GM21447 (cell line): ENCODE measurements at regions not wholly inside any gene's neighbourhood (a gene's known extent, or its start where the extent isn't known, plus 50 kb on each side); places are given as distances from the start of the nearest gene placed in this dataset.

Experiments used
- ATAC-seq: cut with Tn5 transposase; IDR thresholded peaks from one replicate; pipeline ENCODE4 v1.9.1; 2021; ENCODE audit not compliant: unreplicated experiment

DNA sequence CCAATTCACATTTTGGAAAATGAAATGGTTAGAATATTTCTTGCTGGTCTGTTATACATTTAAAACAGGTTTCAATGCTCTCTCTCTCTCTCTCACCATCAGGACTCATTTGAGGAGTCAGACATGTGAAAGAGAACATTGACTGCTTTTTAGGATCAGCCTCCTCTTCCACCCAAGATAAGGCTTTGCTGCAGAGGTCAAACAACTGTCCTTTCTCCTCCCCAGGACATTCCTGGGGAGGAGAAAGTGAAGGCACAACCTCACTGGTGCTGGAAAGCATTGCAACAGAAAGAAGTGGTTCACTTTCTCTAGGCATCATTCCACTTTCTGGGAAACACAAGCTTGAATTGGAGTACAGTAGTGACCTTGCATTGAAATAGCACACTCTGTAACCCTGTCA lies 409.1 kb upstream of the NR2F2 start:
- ATAC-seq, result no peak

DNA sequence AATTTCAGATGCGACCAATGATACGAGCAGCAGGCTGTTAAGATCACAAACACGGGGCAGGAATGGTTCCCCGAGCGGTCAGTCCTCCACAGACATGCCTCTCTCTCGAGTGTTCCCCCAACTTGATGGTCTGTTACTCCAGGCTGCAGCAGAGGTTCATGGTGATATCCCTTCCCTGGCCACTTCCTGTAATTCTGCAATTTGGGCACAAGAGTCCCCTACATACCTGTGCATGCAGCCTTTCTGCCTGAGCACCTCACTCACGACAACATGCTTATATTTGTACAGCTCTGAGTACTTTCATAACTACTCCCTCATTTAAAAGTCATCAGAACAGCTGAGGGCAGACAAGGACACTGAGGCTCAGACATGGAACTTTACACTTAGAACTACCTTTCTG lies 408.1 kb upstream of the NR2F2 start:
- ATAC-seq, result no peak

DNA sequence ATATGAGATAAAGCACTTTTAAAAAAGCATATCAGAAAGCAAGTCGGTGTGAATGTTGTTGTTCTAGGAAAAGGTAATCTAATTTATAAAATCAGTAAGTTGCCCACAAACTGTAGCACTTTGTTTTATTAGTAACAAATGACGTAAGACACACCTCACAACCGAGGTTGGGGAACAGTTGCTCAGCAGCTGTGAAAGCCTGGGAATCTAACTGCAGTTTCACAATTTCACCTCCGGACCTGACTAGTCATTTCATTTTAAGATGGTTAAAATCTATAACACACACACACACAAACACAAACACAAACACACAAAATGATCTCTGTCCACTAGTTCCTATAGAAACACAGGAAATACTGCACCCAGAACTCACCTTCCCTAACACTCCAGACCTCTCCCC lies 406.7 kb upstream of the NR2F2 start:
- ATAC-seq, result no peak

DNA sequence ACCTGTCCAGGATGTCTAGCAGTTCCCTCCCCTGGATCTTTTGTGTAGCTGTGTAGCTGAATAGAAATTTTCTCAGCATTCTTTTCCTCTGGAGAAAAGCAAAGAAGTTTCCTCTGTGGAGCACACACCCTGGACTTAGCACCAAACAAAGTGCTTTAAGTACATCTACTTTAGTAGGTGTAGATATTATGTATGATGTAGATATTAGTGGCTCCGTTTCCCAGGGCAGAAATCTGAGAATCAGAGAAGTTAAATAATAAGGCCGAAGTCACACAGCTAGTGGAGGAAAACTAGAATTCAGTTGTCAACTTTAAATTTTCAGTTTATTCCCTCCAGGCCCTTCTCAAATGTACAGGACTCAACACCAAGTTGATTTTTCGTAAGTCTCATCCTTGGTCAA lies 401.7 kb upstream of the NR2F2 start:
- ATAC-seq, result no peak

DNA sequence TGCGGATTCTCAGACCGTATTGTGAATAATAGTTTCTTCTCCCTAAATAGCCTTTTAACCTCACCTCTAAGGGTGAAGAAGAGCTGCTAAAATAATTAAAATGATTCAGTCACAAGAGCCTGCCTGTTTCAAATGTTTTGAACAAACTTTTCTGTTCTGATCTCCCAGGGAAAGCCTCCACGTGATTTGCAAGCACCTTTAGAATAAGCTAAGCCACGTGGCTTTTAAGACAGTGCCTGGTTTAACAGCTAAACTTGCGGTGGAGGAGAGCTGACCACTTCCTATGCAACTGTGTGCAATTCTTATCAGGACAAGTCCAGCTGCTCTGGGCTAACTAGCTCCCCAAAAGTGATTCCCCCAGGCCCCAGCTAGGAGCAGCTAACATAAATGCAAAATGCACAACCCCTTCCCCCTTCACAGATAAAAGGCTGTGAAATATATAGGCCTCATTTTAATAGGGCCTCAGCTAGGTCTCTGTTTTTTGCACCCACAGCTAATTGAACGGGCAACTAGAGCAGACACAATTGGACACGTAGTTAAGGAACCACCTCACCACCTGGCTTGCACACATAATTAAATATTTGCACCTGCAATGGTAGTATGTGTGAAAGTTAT lies 401.2 kb upstream of the NR2F2 start:
- peak; percentile 97 for ATAC-seq

DNA sequence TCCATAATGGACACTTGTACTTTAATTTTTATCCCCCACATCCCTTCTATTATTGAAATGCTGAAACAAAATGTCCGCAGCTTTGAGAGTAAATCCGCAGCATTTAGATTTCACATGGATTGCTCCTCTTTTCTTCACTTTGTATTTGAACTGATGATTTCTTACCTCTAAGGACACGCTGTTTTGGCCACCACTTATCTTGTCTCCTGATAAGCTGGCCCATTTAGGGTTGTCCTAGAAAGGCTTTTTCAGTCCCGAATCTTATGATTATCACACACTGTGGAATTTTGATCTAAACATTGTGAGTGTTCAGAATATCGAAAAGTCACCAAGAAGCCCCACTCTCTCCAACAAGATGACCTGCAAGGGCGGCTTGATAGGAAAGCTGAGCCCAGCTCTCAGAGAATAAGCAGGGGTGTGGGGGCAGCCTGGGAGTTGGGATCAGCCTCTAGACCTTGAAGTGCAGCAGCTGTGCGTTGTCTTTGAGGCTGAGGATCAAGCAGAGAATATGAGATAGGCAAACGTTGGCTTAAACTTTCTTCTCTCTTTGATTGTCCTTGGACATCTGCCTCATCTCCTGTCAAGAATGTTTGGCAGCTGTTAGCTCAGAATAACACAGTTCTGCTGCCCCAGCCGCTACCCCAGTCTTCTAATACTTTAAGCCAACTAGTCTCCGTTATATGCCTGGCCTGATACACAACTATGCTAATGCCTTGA lies 399.7 kb upstream of the NR2F2 start:
- ATAC-seq, result no peak

DNA sequence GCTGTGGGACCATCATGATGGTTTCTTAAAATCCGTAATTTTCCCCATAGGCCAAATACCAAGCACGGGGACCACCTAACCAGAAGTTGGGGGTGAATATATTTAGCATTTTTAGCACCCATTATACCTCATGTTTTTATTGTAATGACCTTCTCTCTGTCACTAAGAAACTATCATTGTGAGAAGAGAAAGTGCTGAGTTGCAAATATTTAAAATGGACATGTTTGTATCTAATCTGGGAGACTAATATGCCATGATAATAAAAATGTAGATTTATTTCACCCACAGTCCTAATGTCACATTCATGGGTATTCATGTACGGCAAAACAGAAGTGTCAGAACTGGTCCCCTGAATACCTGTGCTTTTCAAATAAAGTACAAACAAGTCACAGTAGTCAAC lies 398.9 kb upstream of the NR2F2 start:
- no peak for ATAC-seq

DNA sequence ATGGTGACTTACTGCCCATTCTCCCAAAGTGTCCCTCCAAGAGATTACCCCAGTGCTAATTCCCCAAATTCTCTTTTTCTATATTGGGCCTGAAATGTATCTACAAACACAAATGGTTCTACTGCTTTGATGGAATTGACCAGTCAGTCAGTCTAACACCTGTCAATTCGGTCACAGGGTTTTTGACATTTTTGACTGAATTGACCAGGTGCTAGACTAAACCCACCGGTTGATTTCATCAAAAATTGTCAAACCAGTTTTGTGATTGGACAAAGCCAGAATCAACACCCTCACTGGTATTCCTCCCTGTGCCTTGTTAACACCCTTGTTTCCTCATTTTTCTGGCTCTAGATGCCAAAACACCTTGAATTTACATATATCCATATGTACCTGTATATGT lies 398.4 kb upstream of the NR2F2 start:
- no peak for ATAC-seq

DNA sequence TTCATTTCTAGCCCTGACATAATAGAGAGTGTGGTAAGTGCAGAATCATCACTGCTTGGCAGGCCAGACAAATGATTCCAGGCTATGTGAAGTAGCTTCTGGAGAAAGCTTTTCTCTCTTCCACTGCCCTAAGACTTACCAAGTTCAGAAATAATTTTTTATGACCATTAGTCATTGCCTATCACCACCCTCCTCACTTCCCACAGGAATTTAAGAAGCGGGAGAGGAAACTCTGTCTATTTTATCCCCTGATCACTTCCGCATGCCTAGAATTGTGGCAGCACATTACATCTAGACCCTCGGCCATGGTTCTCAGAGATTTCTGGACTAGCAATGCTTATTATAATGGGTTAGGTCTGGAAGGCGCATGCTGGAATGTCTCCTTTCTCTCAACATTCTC lies 397.8 kb upstream of the NR2F2 start:
- no peak for ATAC-seq

DNA sequence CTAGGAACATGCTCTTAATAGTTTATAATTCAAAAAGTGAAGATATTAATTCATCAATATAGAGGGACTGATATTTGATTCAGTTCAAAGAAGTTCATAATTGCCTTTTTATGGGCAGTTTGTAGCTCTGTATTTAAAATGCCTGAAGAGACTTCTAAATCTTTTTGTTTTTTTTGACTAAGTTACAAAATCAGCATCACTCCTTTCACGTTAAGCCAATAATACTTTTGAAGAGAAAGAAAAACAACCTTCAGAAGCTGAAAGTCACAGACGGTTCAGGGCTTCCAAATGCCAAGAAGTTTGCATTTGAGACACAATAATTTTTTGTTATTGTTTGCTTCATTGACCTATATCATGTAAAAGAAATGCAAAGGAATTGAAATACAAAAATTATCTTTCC lies 394.6 kb upstream of the NR2F2 start:
- no peak for ATAC-seq

DNA sequence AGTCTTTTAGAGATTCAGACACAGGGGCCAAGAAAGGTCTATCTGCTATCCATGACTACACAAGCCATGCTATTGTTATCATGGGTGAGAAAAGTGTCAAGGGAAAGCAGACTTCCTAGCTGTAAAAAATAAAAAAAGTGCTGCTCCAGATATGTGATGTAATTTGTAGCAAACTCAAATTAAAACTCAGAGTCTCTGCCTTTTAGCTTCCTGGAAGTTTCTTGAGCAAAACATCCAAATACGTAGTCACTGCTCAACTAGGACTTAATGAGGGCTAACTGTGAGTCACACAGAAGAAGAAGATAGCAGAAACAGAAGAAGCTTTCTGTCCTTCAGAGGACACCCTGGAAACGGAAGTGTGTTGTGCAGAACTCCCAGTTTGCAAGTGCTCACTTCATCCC lies 393.4 kb upstream of the NR2F2 start:
- ATAC-seq, result no peak

DNA sequence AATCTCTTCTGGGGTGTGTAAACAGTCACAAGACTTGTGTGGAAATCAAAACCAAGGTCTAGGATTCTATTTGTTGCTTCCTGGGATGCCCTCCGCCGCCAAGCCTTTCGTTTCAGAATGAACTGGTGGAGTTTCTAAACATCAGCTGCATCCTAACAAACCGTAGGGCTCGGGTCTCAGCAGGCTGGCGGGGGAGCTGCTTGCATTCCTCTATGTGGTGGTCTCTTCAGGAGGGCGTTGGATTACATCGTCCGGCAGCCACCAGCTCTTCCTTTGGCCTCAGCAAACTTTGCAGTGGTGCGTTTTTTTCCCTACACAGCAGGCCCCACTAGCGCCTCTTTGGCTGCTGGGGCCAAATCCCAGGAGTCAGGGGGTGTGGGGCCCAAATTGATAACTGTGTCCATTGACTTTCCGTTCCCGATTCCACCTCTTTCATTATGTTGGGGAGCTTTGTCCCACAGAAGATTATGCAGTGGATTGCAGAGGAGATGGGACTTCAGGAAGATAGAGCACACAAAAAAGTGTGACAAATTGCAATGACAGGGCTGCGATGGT lies 390.0 kb upstream of the NR2F2 start:
- ATAC-seq, result no peak

DNA sequence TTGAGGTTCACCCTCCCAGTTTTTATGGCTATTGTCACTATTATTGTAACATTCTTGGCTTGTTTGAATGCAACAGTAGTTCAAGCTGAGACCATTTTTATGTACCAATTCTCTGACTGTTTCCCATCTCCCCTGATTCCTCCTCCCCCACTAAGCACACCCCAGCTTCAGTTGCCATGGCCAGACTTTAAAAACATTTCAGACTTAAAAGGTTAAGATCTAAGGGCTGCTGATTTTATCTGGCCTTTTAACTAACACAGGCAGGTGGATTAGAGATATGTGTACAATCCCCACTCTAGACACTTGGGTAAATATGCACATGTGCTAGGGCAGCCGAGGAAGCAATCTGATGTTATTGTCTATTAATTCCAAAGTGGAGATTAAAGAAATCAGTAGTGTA lies 386.3 kb upstream of the NR2F2 start:
- ATAC-seq, result no peak

DNA sequence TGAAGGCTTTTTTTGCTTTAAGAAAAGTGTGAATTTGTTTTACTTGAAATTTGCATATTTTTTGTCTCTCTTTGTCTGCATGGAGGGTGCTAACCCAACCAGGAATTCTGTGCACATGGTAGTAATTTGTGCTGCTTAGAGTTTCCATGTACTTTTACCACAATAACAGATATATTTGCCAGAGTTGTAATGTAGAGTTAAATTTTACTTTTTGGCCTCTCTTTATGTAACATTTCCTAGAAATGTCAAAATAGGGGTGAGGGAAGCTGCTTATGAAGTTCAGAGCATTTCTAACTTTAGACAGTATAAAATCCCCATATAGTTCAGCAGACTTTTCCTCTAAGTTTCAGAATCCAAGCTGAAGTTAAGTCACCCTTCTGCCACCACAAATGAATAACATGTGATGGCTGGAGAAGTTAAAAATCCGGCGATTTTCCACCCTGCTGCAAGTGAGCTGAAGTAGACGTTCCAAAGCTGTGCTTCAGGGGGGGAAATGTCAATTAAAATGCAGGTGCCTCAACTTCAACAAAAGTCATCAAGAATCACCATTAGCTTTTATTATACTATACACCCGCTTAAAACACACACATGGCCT lies 385.7 kb upstream of the NR2F2 start:
- ATAC-seq, result no peak

DNA sequence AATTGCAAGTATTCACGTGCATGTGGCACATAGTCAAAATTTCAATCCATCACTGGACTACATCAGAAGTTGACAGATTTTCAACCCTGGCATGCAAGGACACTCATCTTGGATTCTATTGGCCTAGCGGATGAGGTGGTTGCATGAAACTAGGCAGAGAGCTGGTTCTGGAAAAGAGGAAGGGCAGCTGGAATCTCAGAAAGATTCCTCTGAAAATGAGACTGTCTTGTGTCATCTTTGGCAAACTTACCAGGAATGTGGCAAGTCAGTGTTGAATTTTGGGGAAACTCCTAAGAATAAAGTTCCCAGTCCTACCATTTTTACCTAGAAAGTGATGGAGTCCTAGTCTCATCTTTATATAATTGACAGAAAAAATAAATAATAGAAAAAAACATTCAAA lies 384.3 kb upstream of the NR2F2 start:
- no peak for ATAC-seq

DNA sequence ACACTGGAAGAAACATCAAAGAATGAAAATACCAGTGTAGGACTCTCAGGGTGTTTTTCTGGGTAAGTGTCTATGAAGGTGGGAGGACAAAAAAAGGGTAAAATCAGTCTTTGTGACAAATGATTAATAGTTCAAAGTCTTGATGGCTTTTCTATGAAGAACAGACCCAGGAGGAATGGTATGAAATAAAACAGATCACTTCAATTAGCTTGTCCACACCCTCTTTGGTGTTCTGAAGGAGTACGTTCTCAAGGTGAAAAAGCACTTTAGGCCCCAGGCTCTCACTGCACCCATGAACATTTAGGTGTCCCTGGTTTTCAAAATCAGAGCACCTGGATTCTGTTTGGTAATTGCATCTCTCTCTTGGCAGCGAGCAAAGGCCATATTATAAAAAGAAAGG lies 383.6 kb upstream of the NR2F2 start:
- no peak for ATAC-seq

DNA sequence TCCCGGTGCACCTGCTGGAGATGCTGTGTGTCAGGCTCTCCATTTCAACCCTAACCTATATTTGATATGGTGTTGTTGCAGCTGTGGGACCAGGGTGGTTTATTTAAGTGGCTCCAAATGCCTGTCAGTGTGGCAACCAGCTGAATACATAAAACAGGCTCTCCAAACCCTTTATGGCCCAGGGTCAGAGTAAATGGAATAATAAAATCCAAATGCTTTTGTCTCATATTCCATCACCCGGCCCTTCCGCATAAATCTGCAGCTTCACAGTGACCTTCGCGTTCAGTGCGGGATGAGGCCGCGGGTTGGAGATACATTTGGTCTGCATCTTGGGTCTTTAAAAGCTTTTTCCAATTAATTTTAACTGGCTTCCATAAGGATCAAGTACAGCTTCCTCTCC lies 382.1 kb upstream of the NR2F2 start:
- ATAC-seq, result no peak

DNA sequence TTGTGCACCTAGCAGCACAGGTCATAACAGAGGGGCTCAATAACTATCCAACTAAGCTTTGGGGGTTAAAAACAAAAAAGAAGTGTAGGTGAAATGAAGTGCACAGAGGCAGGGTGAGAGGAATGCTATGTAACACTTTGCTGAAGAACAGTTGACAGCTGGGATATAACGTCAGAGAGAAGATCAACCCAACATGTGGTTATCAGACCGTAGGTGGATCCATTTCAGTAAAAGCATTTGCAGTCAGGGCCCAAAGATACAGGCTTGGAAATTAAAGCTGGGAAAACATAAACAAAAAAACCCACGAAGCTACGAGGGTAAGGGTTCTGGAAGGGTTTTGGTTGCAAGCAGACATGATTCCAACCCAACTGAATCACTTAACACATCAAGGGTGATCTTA lies 377.5 kb upstream of the NR2F2 start:
- ATAC-seq, result no peak

DNA sequence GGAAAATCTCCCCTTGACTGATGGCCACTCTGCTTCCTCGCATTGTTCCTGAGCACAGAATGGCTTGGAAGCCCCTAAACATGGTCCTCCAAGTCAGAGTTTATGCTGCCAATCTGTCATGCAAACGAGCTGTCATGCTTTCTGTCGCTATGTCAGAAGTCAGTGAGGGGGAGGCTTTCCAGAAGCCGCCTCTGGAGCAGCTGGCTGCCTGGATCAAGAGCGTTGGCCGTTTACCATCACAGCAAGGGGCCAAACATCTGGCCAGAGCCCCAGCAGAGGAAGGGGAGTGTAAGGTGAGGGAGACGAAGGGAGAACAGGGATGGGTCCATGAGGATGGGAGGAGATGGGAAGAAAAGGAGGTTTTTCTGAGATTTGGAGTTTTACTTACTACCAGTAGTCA lies 372.6 kb upstream of the NR2F2 start:
- no peak for ATAC-seq

DNA sequence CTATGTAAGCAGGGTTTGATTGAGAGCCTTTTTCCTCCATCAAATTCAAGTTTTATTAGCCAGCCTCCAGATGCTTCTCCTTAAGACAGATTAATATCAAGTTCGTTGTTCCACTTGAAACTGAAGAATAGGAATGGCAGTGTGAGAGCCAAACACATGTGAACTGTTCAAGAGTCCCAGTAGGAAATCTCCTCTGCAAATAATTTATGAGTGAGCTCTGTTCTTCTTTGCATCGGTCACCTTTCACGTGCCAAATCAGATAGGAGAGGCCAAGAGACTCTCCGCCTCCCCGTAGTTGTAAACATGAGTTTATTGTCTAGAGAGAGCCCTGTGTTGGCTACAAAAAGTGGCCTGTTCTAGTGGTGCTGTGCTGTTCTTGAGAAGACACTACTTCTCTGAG lies 372.1 kb upstream of the NR2F2 start:
- no peak for ATAC-seq

DNA sequence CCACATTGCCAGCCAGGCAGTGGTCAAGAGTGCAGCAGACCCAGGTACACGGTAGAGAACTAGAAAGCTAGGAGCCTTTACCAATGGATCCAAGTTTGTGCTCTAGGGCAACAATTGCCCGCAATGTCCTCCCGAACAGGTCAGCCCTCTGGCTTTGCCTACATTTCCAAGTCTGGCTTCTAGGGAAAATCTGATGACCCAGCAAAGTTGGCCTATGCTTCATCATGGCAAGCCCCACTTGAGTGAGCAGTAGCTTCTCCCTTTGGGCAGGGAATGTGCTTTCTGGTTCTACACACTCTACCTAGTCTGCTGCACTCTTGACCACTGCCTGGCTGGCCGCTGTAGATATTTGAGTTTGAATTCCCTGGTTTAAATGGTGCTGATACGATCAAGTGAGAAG lies 361.6 kb upstream of the NR2F2 start:
- no peak for ATAC-seq

DNA sequence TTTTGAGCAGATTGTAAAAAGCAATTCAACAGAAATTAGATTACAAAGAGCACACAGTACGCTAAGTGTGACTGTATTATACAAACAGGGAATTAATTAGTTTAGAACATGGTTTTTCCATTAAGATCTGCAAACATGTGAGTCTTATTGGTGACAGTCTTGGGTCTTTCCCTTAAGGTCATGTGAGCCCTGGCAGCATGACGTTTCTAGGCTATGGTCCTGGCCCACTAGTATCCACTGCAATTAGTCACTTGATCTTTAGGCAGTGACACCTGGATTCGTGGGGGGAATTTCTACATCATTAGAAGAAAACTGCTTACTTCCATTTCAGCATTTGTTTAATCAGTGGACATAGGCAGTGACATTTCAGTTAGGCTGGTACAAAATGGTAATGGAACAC lies 360.2 kb upstream of the NR2F2 start:
- no peak for ATAC-seq
